AG04450 (cell line): ENCODE measurements at regions not wholly inside any gene's neighbourhood (a gene's known extent, or its start where the extent isn't known, plus 50 kb on each side); places are given as distances from the start of the nearest gene placed in this dataset.

Source experiments
- CTCF ChIA-PET: fragments of 300-600, 350-600 bp; formaldehyde crosslinking; extraction: SDS; loops from one replicate; lab custom pipeline; 2022; ENCODE audit warnings: antibody characterized with exemption, inconsistent platforms; lab: Charles Lee
- POLR2A ChIA-PET: fragments of 350-600 bp; formaldehyde crosslinking; extraction: SDS; loops from one replicate; lab custom pipeline; 2021; ENCODE audit warnings: antibody characterized with exemption, inconsistent platforms; lab: Yijun Ruan, JAX
- DNase-seq: peaks from one replicate; pipeline ENCODE4 v3.0.0-alpha.2; 2011; ENCODE audit warnings: low read depth, low spot score
- H3K27ac ChIP-seq: one replicate; pipeline ENCODE4 v1.5.1; 2012; ENCODE audit warnings: low read depth, low read length, control low read depth
- H3K27me3 ChIP-seq: one replicate; pipeline ENCODE4 v1.6.0; 2012; ENCODE audit warnings: low read length; ENCODE audit not compliant: control insufficient read depth, insufficient read depth
- H3K4me3 ChIP-seq: 2 replicates; pipeline ENCODE4 v1.5.1; 2011; ENCODE audit warnings: mild to moderate bottlenecking, low read depth, low read length, control low read depth
- H3K9me3 ChIP-seq: 2 replicates; pipeline ENCODE4 v1.5.1; 2012; ENCODE audit warnings: low read length; ENCODE audit not compliant: control insufficient read depth, insufficient read depth
- TF ChIP-seq, protein P1 (sequence below): IDR thresholded peaks from 2 replicates; pipeline ENCODE4 v1.5.1; 2011; ENCODE audit warnings: low read depth, low read length, control low read depth, inconsistent platforms

- CTCF ChIA-PET = no interaction called here
- no peak for DNase-seq
- no peaks in the 10 kb centered on the region for H3K27me3 ChIP-seq
- no peak overlapping the region for H3K4me3 ChIP-seq
- TF ChIP-seq, protein P1, sequence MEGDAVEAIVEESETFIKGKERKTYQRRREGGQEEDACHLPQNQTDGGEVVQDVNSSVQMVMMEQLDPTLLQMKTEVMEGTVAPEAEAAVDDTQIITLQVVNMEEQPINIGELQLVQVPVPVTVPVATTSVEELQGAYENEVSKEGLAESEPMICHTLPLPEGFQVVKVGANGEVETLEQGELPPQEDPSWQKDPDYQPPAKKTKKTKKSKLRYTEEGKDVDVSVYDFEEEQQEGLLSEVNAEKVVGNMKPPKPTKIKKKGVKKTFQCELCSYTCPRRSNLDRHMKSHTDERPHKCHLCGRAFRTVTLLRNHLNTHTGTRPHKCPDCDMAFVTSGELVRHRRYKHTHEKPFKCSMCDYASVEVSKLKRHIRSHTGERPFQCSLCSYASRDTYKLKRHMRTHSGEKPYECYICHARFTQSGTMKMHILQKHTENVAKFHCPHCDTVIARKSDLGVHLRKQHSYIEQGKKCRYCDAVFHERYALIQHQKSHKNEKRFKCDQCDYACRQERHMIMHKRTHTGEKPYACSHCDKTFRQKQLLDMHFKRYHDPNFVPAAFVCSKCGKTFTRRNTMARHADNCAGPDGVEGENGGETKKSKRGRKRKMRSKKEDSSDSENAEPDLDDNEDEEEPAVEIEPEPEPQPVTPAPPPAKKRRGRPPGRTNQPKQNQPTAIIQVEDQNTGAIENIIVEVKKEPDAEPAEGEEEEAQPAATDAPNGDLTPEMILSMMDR = no peak
- POLR2A ChIA-PET = no interaction called here
- no peaks in the 10 kb centered on the region for H3K9me3 ChIP-seq
- H3K27ac ChIP-seq = no peak overlapping the region
Observed at GRCh38 chr12:28698553-28698952, 450.5 kb upstream of the FAR2 start.

DNA sequence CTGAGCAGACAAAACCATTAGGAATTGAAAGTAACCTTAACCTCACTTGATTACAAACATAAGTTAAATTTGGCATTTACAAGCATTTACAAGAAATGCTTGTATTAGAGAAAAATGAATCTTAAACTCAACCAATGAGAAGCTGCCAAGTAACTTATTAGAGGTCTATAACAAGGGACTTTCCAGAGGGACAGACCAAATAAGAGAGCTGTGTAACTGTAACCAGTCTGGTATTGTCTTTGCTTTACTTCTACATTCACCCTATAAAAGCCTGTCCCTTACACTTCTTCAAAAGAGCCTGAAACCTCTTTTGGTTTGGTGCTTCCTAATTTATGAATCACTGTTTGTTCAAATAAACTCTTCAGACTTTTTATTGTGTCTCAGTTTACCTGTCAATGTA, 450.0 kb upstream of the FAR2 start:
- Histone ChIP-seq H3K9me3 (no peaks in the 10 kb centered on the region), H3K4me3 (no peak overlapping the region), H3K27ac (no peak overlapping the region), H3K27me3 (no peaks in the 10 kb centered on the region)
- TF ChIP-seq, protein P1 = no peak
- CTCF ChIA-PET = no interaction called here
- POLR2A ChIA-PET = no interaction called here
- no peak for DNase-seq

DNA sequence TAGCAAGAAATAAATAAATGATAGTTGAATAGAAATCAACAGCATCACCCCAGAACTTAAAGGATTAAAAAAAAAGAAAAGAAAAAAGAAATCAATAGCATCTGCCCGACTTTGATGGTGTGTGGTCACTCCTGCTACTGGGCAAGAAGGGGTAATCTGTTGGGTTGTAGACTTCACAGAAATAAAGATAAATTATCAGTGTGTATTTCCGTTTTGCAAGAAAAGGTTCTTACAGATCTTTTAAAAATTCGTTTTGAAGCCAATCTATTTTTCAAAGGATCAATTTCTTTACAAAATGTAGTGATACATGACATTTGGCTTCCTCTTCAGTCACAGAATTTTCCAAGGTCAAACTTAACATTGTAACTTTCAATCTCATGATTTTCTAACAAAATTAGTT, 448.9 kb upstream of the FAR2 start:
- TF ChIP-seq, protein P1 = no peak
- ChIA-PET CTCF (no interaction called here), POLR2A (no interaction called here)
- H3K27me3 ChIP-seq = no peaks in the 10 kb centered on the region
- no peak overlapping the region for H3K4me3 ChIP-seq
- no peak overlapping the region for H3K27ac ChIP-seq
- no peaks in the 10 kb centered on the region for H3K9me3 ChIP-seq
- no peak for DNase-seq

DNA sequence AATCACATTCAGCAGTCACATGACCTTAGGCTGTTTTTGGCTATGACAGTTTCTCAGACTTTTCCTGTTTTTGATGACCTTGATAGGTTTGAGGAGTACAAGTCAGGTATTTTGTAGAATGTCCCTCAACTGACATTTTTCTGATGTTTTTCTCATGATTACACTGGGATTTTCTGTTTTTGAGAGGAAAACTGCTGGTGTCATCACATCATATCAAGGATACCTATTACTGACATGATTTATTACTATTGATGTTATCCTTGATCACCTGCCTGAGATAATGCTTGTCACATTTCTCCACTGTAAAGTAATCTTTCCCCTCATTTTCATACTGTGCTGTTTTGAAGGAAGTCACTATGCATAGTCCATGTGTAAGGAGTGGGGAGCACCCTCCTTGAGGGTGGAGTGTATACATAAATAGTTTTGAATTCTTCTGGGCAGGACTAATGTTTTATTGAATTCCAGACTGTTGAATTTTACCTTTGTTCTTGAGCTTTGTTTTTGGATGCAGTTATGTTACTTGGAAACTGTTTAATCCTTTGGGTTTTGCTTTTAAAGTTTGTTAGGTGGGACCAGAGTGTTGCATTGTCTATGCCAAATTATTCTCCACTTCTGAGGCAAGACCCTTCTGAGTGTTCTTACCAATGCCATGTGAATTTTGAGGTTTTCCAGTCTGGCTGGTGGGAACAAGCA, 444.5 kb upstream of the FAR2 start:
- no peaks in the 10 kb centered on the region for H3K9me3 ChIP-seq
- TF ChIP-seq, protein P1 = no peak
- H3K27ac ChIP-seq = no peak overlapping the region
- ChIA-PET POLR2A (no interaction called here), CTCF (no interaction called here)
- DNase-seq = no peak
- no peaks in the 10 kb centered on the region for H3K27me3 ChIP-seq
- no peak overlapping the region for H3K4me3 ChIP-seq

DNA sequence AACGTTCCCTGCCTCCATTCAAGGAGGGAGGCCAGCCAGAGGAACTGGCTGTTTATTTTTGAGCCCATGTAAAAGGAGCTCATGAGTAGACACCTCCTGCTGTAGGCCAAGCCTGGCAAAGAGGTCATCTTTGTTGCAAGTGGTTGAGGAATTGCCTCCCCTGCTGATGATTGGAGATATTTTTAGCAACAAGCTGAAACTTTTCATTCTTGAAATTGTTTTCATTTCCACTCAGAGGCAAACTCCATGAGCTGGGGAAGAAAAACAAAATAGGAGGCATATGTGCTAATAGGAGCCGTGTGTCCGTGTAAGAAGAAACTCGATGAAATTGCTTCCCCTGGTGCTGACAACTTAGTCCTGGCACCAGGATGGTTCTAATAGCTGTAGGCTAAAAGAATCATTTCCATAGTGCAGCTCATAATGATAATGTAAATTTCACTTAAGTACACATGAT, 440.1 kb upstream of the FAR2 start:
- no peaks in the 10 kb centered on the region for H3K9me3 ChIP-seq
- peak; percentile 27 for DNase-seq
- ChIA-PET POLR2A (no interaction called here), CTCF (no interaction called here)
- H3K4me3 ChIP-seq = no peak overlapping the region
- H3K27ac ChIP-seq = no peak overlapping the region
- H3K27me3 ChIP-seq = no peaks in the 10 kb centered on the region
- TF ChIP-seq, protein P1 = no peak
